ENCODE measurements at regions not wholly inside any gene's neighbourhood (a gene's known extent, or its start where the extent isn't known, plus 50 kb on each side); places are given as distances from the start of the nearest gene placed in this dataset.

DNA sequence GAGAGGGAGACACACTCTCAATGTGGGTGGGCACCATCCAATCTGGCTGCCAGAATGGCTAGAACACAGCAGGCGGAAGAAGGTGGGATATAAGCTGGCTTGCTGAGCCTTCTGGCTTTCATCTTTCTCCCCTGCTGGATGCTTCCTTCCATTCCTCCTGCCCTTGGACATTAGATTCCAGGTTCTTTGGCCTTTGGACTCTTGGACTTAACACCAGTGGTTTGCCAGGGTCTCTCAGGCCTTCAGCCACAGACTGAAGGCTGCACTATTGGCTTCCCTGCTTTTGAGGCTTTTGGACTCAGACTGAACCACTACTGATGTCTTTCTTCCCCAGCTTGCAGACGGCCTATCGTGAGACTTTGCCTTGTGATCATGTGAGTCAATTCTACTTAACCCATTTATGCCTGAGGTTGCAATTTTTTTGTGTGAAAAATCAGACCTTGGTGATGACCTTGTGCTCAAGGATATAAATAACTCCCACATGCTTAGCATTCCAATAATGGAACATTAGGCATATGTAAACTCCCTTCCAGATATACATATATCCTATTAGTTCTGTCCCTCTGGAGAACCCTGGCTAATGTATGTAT is 56.7 kb upstream of the CD55 start:
- H3K36me3 ChIP-seq (ENCODE audit: low read depth, missing control alignments), result no peaks in the 10 kb centered on the region
- H3K9me3 ChIP-seq, result no peaks in the 10 kb centered on the region
- no peaks in the 10 kb centered on the region for H3K27me3 ChIP-seq
- no peaks in the 10 kb centered on the region for H3K4me1 ChIP-seq
- DNase-seq, result no peak
- intact Hi-C loops (cut with DNase I; ENCODE audit: low total_unique reads), result no loop called here
- WGBS, 2 donors, result 35 to 52% methylated on average over 3 of the region's 3 CpGs
- H3K27ac ChIP-seq, result no peak overlapping the region
- no peak for TF ChIP-seq CTCF (IDR thresholded peaks at IDR 0.05)
- TF ChIP-seq POLR2A (IDR thresholded peaks at IDR 0.05), result no peak
- no peak overlapping the region for H3K4me3 ChIP-seq

- no peaks in the 10 kb centered on the region for H3K9me3 ChIP-seq
- H3K27me3 ChIP-seq, result no peaks in the 10 kb centered on the region
- H3K36me3 ChIP-seq (ENCODE audit: low read depth, missing control alignments), result no peaks in the 10 kb centered on the region
- no peak overlapping the region for H3K27ac ChIP-seq
- no peak overlapping the region for H3K4me3 ChIP-seq
- 76 to 94% methylated on average over 1 of the region's 1 CpG for WGBS, 2 donors
- TF ChIP-seq POLR2A (IDR thresholded peaks at IDR 0.05) (no peak), CTCF (IDR thresholded peaks at IDR 0.05) (no peak)
- H3K4me1 ChIP-seq, result no peaks in the 10 kb centered on the region
- no peak for DNase-seq
- intact Hi-C loops (cut with DNase I; ENCODE audit: low total_unique reads), result no loop called here
Measured at GRCh38 chr1:207268337-207268736, 53.1 kb upstream of the CD55 start.

- no peaks in the 10 kb centered on the region for H3K9me3 ChIP-seq
- H3K27ac ChIP-seq, result no peak overlapping the region
- TF ChIP-seq CTCF (IDR thresholded peaks at IDR 0.05) (no peak), POLR2A (IDR thresholded peaks at IDR 0.05) (no peak)
- H3K27me3 ChIP-seq, result no peaks in the 10 kb centered on the region
- WGBS, 2 donors, result 82 to 90% methylated on average over 5 of the region's 5 CpGs
- no peaks in the 10 kb centered on the region for H3K4me1 ChIP-seq
- no peak overlapping the region for H3K4me3 ChIP-seq
- no peak for DNase-seq
- intact Hi-C loops (cut with DNase I; ENCODE audit: low total_unique reads), result no loop called here
- H3K36me3 ChIP-seq (ENCODE audit: low read depth, missing control alignments), result no peaks in the 10 kb centered on the region
Measured at GRCh38 chr1:207268753-207269511, 52.5 kb upstream of the CD55 start.
